ENCODE measurements at regions not wholly inside any gene's neighbourhood (a gene's known extent, or its start where the extent isn't known, plus 50 kb on each side); places are given as distances from the start of the nearest gene placed in this dataset.

DNA sequence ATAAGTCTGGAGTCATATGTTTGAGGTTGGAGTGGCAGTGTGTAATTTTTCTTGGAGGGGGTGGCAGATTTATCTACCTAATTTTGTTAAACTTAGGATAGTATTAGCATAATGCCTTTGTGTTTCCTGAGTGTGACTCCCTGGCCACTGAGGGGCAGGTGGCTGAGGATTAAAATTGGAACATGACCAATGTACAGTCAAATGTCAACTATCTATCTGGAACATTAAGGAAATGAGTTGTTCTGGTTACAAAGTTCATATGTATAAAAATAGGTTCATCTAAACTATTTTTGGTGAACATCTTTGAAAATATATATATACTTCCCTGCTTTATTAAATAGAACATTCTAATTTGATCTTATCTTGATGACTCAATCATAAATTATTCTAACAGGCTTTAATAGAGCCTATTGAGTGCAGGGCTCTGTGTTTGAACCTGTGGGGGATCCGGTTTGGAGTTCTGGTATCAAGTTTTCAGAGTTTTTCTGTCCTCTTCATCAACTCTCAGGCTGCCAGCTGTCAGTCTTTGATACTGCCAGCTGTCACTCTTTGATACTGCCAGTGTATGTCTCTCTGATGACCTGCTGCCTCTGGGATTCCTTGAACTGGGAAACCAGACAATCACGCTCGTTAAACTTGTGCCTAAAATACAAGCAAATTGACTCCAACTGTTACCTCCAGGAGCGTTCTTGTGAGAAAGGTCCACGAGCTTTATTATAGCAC is 309.6 kb downstream of the METTL15 start:
- no peak for TF ChIP-seq EZH2 (IDR thresholded peaks at IDR 0.05; ENCODE audit: low read length, unreplicated experiment)
- TF ChIP-seq, protein P1, sequence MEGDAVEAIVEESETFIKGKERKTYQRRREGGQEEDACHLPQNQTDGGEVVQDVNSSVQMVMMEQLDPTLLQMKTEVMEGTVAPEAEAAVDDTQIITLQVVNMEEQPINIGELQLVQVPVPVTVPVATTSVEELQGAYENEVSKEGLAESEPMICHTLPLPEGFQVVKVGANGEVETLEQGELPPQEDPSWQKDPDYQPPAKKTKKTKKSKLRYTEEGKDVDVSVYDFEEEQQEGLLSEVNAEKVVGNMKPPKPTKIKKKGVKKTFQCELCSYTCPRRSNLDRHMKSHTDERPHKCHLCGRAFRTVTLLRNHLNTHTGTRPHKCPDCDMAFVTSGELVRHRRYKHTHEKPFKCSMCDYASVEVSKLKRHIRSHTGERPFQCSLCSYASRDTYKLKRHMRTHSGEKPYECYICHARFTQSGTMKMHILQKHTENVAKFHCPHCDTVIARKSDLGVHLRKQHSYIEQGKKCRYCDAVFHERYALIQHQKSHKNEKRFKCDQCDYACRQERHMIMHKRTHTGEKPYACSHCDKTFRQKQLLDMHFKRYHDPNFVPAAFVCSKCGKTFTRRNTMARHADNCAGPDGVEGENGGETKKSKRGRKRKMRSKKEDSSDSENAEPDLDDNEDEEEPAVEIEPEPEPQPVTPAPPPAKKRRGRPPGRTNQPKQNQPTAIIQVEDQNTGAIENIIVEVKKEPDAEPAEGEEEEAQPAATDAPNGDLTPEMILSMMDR (conservative IDR thresholded peaks at IDR 0.05; ENCODE audit: low read depth, low read length): no peak
- no peak for TF ChIP-seq EZH2phosphoT487 (IDR thresholded peaks at IDR 0.05; ENCODE audit: borderline replicate concordance, low read length)
